GM12874 (cell line): ENCODE measurements at regions not wholly inside any gene's neighbourhood (a gene's known extent, or its start where the extent isn't known, plus 50 kb on each side); places are given as distances from the start of the nearest gene placed in this dataset.

Experiments
- CTCF ChIP-seq: IDR thresholded peaks from 2 replicates; pipeline ENCODE4 v1.5.1; 2011; ENCODE audit warnings: low read depth, mild to moderate bottlenecking, control low read depth, low read length, moderate library complexity; ENCODE audit not compliant: insufficient read depth

- no peak for TF ChIP-seq CTCF
Observed at GRCh38 chr1:78759881-78760280, 110.2 kb downstream of the IFI44 start.

GRCh38 chr1:78760858-78761257 is 111.2 kb downstream of the IFI44 start:
- TF ChIP-seq CTCF, result no peak

- no peak for TF ChIP-seq CTCF
Observed at GRCh38 chr1:78762113-78762512, 112.5 kb downstream of the IFI44 start.

- TF ChIP-seq CTCF, result no peak
Observed at GRCh38 chr1:78765489-78765888, 115.9 kb downstream of the IFI44 start.

GRCh38 chr1:78779831-78780230 is 130.2 kb downstream of the IFI44 start:
- TF ChIP-seq CTCF, result no peak

GRCh38 chr1:78787544-78787943 is 137.9 kb downstream of the IFI44 start:
- no peak for TF ChIP-seq CTCF

- TF ChIP-seq CTCF, result no peak
Observed at GRCh38 chr1:78790174-78790573, 140.5 kb downstream of the IFI44 start.

- TF ChIP-seq CTCF, result no peak
Observed at GRCh38 chr1:78792756-78793155, 143.1 kb downstream of the IFI44 start.
